ENCODE measurements at regions not wholly inside any gene's neighbourhood (a gene's known extent, or its start where the extent isn't known, plus 50 kb on each side); places are given as distances from the start of the nearest gene placed in this dataset.
A peak's percentile ranks its signal among the peaks of the same experiment; 100 is the strongest.
"Not testable (repeated sequence)": the region's sequence is repeated elsewhere in the genome, so short reads cannot be mapped to it uniquely, and the experiment has no call there.

DNA sequence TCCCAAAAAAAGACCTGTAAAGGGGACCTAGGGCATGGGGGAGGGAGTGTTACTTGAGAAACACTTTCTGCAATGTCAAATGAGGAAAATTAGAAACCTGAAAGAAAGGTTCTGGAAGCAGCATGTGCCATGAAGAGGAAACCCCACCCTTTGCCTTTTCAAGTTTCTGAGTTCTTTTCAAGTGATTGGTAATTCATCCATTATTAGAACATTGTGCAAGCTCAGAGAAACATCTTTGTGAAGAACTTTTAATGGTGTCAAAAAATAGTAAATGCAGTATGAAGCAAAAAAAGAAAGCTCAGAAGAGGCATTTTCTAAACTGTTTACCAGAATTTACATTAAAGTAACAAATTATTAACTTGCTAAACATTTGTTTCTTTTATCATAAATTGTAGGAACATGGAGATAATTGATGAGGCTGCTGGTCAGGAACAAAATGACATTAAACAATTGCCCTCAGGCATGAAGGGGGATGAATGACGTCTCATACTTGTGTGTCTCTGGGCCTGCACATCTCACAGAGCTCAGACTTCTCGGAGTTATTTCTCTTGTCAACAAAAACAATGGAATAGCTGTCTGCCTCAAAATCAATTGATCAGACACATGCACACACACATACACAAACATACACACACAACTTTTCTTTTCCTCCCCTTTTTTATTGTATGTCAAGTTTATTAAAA, 1946.0 kb upstream of the CDH6 start:
- Histone ChIP-seq H3K9me3 (no peaks in the 10 kb centered on the region), H3K36me3 (no peaks in the 10 kb centered on the region), H3K4me3 (no peak overlapping the region), H3K27me3 (no peaks in the 10 kb centered on the region)
- no peak for DNase-seq

DNA sequence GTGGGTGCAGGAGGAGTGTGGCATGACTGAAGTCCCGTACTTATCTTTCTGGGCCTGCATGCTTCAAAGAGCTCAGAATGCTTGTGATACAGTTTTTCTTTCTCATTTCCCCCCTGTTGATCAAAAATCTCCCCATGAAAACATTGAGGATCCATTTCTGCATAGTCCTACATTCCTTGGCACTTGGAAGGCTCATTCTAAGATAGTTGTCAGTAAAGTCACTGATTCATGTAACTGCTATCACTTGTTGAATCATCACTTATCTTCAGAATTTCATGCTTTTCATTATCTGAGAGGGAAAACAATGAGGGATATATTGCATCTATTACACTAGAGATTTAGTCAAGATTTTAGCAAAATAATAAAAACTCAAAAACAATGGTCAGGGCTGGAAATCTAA, 1953.1 kb upstream of the CDH6 start:
- no peak overlapping the region for H3K4me3 ChIP-seq
- no peaks in the 10 kb centered on the region for H3K36me3 ChIP-seq
- H3K9me3 ChIP-seq: no peaks in the 10 kb centered on the region
- no peak for DNase-seq
- H3K27me3 ChIP-seq: no peaks in the 10 kb centered on the region

DNA sequence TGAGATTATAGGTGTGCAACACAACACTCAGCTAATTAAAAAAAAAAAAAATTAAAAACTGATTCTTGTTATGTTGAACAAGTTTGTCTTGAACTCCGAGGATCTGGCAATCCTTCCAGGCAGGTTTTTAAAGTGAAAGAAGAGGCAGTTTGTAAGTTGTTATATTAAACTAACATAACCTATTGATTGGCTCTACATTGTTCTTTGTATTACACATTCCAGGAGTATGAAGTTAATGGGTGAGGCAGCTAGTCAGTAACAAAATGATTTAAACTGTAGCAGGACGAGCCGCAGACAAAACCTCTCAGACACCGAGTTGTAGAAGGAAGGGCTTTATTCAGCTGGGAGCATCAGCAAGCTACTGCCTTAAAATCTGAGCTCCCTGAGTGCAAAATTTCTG, 1953.9 kb upstream of the CDH6 start:
- no peak for DNase-seq
- Histone ChIP-seq H3K9me3 (no peaks in the 10 kb centered on the region), H3K27me3 (no peaks in the 10 kb centered on the region), H3K4me3 (no peak overlapping the region), H3K36me3 (no peaks in the 10 kb centered on the region)

DNA sequence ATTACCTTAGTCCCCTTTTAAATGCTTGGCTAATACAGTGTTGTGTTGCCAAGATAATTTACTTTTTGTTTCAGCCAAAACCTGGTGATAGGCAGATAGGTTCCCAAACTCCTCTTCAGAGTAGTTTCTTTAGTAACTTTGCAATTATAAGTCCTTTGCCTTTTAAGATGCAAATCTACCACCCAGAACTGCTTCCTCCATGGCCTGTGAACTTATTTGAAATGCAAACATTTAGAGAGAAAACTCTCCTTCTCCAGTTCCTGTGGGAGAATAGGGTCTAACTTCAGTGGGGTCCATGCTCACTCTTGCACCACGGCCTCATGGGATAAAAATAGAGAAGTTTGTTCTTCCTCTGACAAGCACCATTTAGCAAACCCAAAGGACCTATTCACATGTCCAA, 1955.4 kb upstream of the CDH6 start:
- Histone ChIP-seq H3K9me3 (no peaks in the 10 kb centered on the region), H3K27me3 (no peaks in the 10 kb centered on the region), H3K4me3 (no peak overlapping the region), H3K36me3 (no peaks in the 10 kb centered on the region)
- no peak for DNase-seq

DNA sequence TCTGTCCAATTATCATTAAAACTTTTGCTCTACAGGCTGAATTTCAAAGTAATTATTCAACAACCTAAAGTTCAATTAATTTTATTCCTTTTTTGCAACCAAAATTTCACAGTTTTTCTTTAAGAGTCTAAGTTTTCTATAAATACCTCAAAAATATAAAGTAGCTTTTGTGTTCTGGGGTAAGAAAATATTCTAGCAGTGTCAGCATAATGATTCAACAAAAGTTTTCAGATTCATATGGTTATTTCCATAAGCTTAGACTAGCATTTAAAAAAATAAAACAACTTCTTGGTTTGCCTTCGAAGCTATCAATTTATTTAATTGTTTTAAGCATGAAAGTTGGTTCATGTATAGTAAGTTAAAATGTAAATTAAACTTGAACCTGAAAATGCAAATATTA, 1962.3 kb upstream of the CDH6 start:
- Histone ChIP-seq H3K9me3 (no peaks in the 10 kb centered on the region), H3K36me3 (no peaks in the 10 kb centered on the region), H3K4me3 (no peak overlapping the region), H3K27me3 (no peaks in the 10 kb centered on the region)
- DNase-seq: no peak

DNA sequence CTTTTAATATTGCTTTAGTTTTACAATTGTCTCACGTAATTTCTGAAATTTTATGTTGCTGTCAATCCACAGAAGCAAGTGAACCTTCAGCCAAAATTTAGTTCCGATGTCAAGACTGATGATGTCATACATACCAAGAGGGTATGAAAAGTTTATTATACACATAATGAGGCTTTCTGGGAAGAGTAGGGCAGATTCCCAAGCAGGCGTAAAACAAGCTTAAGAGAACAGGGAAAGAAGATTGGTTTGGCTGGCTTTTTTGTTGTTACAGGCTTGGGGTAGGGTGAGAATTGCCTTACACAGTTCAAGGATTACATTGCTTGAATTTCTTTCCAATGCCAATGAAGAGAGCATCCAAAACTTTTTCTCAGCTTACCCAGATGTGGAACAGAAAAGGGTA, 1962.9 kb upstream of the CDH6 start:
- Histone ChIP-seq H3K9me3 (no peaks in the 10 kb centered on the region), H3K4me3 (no peak overlapping the region), H3K36me3 (no peaks in the 10 kb centered on the region), H3K27me3 (no peaks in the 10 kb centered on the region)
- DNase-seq: no peak

DNA sequence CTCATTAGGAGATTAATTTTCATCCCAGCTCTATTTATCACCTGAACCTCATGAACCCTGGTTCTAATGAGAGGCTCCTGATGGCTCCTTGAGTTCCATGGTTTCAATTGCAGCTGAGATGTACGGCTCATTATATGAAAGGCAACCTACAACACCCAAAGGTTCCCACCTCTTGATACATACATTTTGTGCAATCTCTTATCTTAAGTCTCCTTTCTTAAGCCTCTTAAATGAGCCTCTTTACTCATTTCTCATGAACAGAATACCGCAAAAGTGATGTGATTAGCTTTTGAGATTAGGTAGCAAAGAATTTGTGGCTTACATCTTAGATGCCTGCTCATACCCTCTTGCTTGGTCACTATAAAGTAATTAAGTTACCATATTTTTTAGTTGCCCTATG, 1964.0 kb upstream of the CDH6 start:
- no peak for DNase-seq
- H3K36me3 ChIP-seq: no peaks in the 10 kb centered on the region
- H3K27me3 ChIP-seq: no peaks in the 10 kb centered on the region
- no peak overlapping the region for H3K4me3 ChIP-seq
- H3K9me3 ChIP-seq: no peaks in the 10 kb centered on the region

DNA sequence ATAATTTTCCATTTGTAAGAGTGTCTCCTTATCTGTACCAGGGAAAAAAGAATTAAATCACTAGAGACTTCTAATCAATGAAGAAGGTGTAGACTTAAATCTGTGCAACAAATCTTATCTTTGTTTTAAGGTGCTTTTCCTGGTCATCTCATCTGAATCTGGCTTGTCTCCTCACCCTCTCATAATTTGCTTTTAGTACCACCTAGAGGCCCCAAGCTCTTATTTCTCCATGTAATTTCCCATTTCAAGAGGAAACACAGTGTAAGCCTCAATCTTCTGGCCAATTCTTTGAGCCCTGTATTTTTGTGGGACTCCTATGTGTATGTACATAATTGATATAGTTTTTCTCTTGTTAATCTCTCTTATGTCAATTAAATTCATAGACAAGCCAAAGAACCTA, 1975.3 kb upstream of the CDH6 start:
- DNase-seq: no peak
- H3K27me3 ChIP-seq: no peaks in the 10 kb centered on the region
- no peaks in the 10 kb centered on the region for H3K36me3 ChIP-seq
- no peaks in the 10 kb centered on the region for H3K9me3 ChIP-seq
- no peak overlapping the region for H3K4me3 ChIP-seq

DNA sequence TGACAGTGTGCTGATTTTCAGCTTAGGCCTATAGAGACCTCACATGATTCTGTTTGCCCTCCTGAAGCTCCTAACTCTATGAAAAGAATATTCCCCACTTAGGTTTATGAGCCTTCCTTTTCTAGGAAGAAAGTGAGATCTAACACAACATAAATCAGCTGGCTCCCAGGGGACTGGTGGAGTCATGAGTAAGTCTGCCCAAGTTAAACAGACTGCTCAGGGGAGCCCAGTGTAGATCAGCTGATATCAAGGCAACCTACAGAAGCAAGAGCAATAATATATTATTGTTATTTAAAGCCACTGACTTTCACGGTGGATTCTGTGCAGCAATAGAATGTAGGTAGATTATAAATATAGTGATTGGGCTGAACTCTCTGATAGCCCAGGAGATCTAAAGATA, 1978.6 kb upstream of the CDH6 start:
- H3K36me3 ChIP-seq: no peaks in the 10 kb centered on the region
- H3K27me3 ChIP-seq: no peaks in the 10 kb centered on the region
- no peak overlapping the region for H3K4me3 ChIP-seq
- no peaks in the 10 kb centered on the region for H3K9me3 ChIP-seq
- DNase-seq: no peak

DNA sequence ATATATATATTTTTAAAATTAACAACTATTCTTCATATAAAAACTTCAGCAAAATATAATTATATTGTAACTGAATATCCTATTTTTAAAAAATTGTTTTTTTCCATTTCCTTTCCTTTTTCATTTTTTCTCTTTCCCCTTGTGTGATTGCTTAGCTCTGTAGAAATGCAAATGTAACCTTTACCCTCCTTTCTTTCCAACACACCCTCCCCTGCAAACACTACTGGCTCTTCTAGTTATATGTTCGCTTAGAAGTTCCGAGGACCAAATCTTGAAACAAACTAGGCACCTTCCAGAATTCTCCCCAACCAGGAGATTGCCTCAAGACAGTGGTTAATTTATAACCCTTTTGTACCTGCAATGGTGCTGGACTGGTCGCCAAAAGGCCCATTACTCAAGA, 1980.0 kb upstream of the CDH6 start:
- Histone ChIP-seq H3K9me3 (no peaks in the 10 kb centered on the region), H3K36me3 (no peaks in the 10 kb centered on the region), H3K27me3 (no peaks in the 10 kb centered on the region), H3K4me3 (no peak overlapping the region)
- DNase-seq: no peak

DNA sequence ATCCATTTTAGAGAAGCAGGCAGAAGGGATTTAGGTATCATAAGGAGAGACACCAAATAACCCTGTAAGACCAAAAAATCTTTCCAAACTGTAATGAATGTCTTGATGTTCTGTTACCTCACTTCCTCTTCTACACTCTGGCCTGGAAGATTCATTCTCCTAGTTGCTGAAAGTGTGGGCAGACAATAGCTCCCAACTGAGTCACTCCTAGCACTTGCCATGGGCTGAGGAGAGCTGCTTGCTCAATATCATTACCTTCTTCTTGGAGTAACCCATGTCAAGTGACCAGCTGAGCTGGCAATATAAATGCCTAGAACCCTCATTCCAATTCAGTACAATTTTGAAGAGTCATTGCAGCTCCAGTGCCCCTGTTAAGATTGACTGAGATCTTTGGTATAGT, 1985.5 kb upstream of the CDH6 start:
- Histone ChIP-seq H3K4me3 (no peak overlapping the region), H3K36me3 (no peaks in the 10 kb centered on the region), H3K27me3 (no peaks in the 10 kb centered on the region), H3K9me3 (no peaks in the 10 kb centered on the region)
- DNase-seq: peak; percentile 43

DNA sequence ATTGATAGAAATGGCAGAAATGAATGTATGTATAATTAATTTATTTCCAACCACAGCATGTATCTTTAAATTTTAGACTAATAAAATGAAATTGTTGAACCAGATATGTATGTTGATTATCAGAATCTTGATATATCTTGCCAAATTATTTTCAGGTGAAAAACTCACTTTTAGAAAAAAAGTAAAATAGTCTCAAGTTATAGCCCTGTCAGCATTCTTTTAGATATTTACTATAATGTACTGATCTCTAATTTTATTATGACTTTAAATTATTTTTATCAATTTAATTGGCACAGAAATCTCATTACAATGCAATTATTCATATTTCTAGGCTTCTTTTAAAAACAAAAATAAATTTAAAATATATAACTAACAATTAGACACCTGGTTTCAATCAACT, 1990.4 kb upstream of the CDH6 start:
- no peaks in the 10 kb centered on the region for H3K9me3 ChIP-seq
- no peaks in the 10 kb centered on the region for H3K27me3 ChIP-seq
- H3K4me3 ChIP-seq: no peak overlapping the region
- no peaks in the 10 kb centered on the region for H3K36me3 ChIP-seq
- no peak for DNase-seq

DNA sequence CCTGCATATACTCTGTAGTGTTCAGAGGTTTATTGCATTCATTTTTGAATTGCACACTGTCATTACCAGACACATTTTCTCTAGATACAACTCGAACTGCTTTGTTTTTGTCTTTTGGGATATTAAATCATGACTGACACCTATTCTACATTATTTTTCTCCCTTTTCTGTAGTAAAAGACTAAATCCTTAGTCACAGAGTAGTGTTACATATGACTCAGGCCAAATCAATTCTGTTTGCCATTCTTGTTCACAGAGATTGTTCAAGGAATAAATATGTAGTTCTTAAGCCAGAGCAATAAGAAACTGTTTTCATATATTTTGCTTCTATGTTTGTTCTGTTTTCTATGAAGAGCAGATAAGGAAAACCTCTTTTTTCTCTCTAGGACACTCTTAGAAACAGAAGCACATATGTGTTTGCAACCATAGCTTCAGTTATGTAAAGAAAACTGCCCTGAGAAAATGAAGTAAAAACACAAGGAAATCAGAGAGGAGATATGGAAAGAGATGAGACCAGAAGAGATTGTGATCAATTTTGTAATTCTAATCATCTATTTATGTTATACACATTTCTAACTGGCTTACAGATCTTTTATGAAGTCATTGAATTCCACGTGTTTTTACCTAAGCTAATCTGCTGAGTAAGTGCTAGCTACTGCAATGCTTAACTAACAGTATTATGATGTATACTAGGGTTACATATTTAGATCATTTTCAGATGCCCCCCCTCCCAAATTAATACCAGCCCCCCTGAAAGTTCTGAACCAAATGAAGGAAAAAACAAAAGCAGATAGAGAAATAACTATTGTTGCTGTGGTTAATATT, 1995.6 kb upstream of the CDH6 start:
- DNase-seq: no peak
- H3K9me3 ChIP-seq: no peaks in the 10 kb centered on the region
- H3K36me3 ChIP-seq: no peaks in the 10 kb centered on the region
- H3K27me3 ChIP-seq: no peaks in the 10 kb centered on the region
- H3K4me3 ChIP-seq: no peak overlapping the region

DNA sequence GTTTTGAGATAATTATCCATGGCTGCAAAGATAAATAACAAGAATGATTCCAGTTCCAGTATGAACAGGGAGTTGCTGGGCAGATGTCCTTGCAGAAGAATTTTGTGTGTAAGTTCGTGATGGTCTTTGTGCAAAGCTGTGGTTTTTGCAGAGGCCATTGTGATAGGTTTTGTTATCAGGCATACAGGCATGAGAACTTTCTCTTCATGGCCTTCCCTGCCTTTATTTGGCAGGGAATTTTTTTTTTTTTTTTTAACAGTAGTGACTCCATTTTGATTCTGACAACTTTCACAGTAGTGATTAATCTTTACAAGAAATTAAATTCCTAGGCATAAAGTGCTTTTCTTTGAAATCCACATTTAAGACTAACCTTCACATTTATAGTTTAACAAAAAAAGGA, 1999.5 kb upstream of the CDH6 start:
- Histone ChIP-seq H3K4me3 (no peak overlapping the region), H3K9me3 (no peaks in the 10 kb centered on the region), H3K36me3 (no peaks in the 10 kb centered on the region), H3K27me3 (no peaks in the 10 kb centered on the region)
- no peak for DNase-seq

DNA sequence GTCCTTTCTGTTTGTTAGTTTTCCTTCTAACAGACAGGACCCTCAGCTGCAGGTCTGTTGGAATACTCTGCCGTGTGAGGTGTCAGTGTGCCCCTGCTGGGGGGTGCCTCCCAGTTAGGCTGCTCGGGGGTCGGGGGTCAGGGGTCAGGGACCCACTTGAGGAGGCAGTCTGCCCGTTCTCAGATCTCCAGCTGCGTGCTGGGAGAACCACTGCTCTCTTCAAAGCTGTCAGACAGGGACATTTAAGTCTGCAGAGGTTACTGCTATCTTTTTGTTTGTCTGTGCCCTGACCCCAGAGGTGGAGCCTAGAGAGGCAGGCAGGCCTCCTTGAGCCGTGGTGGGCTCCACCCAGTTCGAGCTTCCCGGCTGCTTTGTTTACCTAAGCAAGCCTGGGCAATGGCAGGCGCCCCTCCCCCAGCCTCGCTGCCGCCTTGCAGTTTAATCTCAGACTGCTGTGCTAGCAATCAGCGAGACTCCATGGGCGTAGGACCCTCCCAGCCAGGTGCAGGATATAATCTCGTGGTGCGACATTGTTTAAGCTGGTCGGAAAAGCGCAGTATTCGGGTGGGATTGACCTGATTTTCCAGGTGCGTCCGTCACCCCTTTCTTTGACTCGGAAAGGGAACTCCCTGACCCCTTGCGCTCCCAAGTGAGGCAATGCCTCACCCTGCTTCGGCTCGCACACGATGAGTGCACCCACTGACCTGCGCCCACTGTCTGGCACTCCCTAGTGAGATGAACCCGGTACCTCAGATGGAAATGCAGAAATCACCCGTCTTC, 2002.0 kb upstream of the CDH6 start:
- not testable (repeated sequence) for H3K36me3 ChIP-seq, H3K4me3 ChIP-seq, DNase-seq, H3K27me3 ChIP-seq, H3K9me3 ChIP-seq

DNA sequence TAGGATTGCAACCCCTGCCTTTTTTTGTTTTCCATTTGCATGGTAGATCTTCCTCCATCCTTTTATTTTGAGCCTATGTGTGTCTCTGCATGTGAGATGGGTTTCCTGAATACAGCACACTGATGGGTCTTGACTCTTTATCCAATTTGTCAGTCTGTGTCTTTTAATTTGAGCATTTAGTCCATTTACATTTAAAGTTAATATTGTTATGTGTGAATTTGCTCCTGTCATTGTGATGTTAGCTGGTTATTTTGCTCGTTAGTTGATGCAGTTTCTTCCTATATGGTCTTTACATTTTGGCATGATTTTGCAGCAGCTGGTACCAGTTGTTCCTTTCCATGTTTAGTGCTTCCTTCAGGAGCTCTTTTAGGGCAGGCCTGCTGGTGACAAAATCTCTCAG, 2003.1 kb upstream of the CDH6 start:
- H3K36me3 ChIP-seq, H3K27me3 ChIP-seq, H3K9me3 ChIP-seq, DNase-seq, H3K4me3 ChIP-seq: not testable (repeated sequence)

DNA sequence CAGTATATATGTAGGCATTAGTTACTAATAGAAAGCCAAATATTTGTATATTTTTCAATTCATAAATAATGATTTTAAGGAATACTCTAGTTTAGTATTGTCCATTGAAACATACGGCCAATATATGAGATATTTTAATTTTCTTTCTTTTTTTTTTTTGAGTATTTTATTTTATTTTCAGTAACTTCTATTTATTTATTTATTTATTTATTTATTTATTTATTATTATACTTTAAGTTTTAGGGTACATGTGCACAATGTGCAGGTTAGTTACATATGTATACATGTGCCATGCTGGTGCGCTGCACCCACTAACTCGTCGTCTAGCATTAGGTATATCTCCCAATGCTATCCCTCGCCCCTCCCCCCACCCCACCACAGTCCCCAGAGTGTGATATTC, 2007.1 kb upstream of the CDH6 start:
- DNase-seq, H3K27me3 ChIP-seq, H3K36me3 ChIP-seq, H3K4me3 ChIP-seq, H3K9me3 ChIP-seq: not testable (repeated sequence)

DNA sequence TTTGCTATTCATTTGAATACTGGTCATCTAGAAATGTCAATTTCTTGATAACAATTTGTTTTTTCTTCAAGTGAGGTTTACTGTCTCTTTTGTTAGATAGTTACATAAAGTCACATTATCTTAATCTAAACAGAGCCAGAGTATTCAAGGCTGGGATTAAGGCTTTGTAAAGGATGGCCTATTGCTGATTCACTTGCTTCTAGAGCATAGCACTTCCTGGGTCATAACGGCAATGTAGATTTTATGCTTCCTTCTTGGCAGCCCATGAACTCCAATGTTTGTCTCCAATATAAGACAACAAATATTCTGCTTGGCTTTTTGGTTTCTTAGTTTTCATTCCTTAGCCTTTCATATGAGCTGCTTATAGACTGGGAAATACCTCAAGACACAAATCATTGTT, 2007.9 kb upstream of the CDH6 start:
- no peak for DNase-seq
- Histone ChIP-seq H3K27me3 (no peaks in the 10 kb centered on the region), H3K4me3 (no peak overlapping the region), H3K36me3 (no peaks in the 10 kb centered on the region), H3K9me3 (no peaks in the 10 kb centered on the region; the same call in 1 of the 2 replicates)

Data from MG63 (cell line).